ENCODE measurements at regions not wholly inside any gene's neighbourhood (a gene's known extent, or its start where the extent isn't known, plus 50 kb on each side); places are given as distances from the start of the nearest gene placed in this dataset.

DNA sequence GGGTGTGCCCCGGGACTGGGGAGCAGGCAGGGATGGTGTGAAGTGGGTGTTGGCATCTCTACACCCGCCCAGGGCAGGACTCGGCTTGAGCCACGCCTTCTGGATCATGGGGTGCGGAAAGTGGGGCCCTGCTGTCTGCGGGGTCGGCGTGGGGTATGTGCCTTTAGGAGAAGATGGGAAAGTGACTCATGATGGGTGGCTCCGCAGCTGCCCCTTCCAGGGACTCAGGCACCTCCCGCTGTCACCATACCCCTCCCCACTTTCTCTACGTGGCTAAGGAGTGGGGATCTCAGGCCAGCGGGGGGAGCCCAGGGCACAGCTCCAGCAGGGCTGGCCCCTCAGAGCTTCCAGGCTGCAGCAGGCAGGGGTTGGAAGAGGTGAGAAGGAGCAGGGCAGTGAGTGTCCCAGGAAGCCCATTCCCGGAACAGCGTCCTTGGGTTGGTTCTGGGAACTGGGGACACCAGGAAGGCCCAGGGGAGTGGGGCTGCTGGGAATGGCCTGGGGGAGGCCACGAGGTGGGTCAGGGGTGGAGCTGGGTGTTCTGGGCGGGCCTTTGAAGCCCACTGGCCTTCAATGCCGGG, 102.9 kb upstream of the FGF3 start:
- H3K9me3 ChIP-seq (replicated peaks; ENCODE audit: low read length), result no peaks in the 10 kb centered on the region
- no peak overlapping the region for H3K4me3 ChIP-seq (ENCODE audit: low read length)
- no peaks in the 10 kb centered on the region for H3K4me1 ChIP-seq (ENCODE audit: control insufficient read depth, insufficient read depth, low read length)
- no peaks in the 10 kb centered on the region for H3K36me3 ChIP-seq (ENCODE audit: insufficient read depth, low read length)
- H3K9ac ChIP-seq (ENCODE audit: low read depth, low read length), result no peak overlapping the region
- H3K27me3 ChIP-seq (ENCODE audit: control insufficient read depth, insufficient read depth, low read length), result peaks cover 58% of the 10 kb centered on the region
- no peak overlapping the region for H3K4me2 ChIP-seq (ENCODE audit: low read length)

DNA sequence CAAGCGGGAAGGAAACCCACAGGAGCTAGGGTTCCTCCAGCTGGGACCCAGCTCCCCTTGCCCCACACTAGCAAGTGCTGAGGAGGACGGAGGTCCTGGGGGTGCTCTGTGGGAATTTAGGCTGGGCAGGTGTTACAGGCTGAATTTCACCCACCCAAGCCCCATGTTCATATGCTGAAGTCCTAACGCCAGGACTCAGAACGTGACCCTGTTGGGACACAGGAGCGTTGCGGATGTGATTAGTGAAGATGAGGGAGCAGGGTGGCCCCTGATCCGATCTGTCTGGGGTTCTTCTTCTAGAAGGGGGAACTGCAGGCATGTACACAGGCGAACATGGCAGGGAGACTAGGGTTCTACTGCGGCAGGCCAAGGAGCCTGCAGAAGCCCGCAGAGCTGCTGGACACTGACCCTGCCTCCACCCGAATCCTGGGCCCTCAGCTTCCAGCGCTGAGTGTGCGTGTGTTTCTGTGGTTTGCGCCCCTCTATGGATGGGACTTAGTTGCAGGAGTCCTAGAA, 103.4 kb upstream of the FGF3 start:
- H3K4me3 ChIP-seq (ENCODE audit: low read length), result no peak overlapping the region
- no peaks in the 10 kb centered on the region for H3K4me1 ChIP-seq (ENCODE audit: control insufficient read depth, insufficient read depth, low read length)
- no peaks in the 10 kb centered on the region for H3K36me3 ChIP-seq (ENCODE audit: insufficient read depth, low read length)
- H3K4me2 ChIP-seq (ENCODE audit: low read length), result no peak overlapping the region
- peaks cover 59% of the 10 kb centered on the region for H3K27me3 ChIP-seq (ENCODE audit: control insufficient read depth, insufficient read depth, low read length)
- H3K9me3 ChIP-seq (replicated peaks; ENCODE audit: low read length), result no peaks in the 10 kb centered on the region
- no peak overlapping the region for H3K9ac ChIP-seq (ENCODE audit: low read depth, low read length)

DNA sequence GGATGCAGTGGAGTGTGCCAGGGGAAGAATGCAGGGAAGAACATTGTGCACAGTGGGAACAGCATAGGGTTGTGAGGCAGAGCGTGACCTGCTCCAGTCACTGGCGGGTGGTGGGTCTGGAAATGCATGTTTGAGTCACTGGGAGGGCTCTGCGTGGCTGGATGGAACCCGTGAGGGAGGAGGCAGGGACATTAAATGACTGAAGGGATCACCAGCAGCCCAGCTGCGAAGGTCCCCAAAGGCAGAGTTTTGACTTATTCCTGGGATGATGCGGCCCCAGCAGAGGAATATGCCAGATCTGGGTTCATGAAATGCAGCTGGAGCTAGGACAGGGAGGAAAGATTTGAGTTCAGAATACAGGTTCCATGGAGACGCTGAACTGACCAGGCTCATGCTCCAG, 104.0 kb upstream of the FGF3 start:
- Histone ChIP-seq H3K4me3 (ENCODE audit: low read length) (no peak overlapping the region), H3K4me1 (ENCODE audit: control insufficient read depth, insufficient read depth, low read length) (no peaks in the 10 kb centered on the region), H3K27me3 (ENCODE audit: control insufficient read depth, insufficient read depth, low read length) (peaks cover 61% of the 10 kb centered on the region), H3K4me2 (ENCODE audit: low read length) (no peak overlapping the region), H3K36me3 (ENCODE audit: insufficient read depth, low read length) (no peaks in the 10 kb centered on the region), H3K9me3 (replicated peaks; ENCODE audit: low read length) (no peaks in the 10 kb centered on the region), H3K9ac (ENCODE audit: low read depth, low read length) (no peak overlapping the region)

DNA sequence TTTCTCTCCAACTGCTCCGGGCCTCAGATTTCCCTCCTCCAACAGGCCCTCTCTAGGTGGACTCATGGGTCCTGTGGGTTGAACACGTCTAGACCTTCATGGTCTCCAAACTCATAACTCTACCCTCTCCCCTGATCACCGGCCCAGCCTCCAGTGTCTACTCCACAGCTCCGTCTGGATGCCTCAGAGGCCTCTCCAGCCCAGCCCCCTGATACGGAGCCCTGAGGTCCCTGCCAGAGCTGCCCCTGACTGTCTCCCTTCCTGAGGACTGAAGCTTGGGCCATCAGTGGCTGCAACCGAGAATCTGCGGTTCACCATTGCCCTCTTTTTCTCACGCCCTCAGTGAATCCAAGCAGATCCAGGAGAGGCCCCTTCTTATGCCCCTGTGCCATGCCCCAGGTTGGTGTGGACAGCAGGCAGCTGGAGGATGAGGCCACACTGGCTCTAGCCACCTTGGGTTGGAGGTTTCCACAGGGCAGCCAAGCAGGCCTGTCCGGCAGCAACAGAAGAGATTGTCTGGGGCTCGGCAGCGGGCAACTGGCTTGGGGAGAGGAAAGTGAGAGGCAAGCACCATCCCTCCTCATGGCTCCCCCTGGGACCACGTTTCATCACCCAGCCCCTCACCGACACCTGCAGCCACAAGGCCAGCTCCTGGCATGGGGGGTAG, 104.6 kb upstream of the FGF3 start:
- no peaks in the 10 kb centered on the region for H3K36me3 ChIP-seq (ENCODE audit: insufficient read depth, low read length)
- no peaks in the 10 kb centered on the region for H3K9me3 ChIP-seq (replicated peaks; ENCODE audit: low read length)
- H3K4me1 ChIP-seq (ENCODE audit: control insufficient read depth, insufficient read depth, low read length), result no peaks in the 10 kb centered on the region
- H3K4me3 ChIP-seq (ENCODE audit: low read length), result no peak overlapping the region
- peaks cover 60% of the 10 kb centered on the region for H3K27me3 ChIP-seq (ENCODE audit: control insufficient read depth, insufficient read depth, low read length)
- H3K9ac ChIP-seq (ENCODE audit: low read depth, low read length), result no peak overlapping the region
- no peak overlapping the region for H3K4me2 ChIP-seq (ENCODE audit: low read length)

DNA sequence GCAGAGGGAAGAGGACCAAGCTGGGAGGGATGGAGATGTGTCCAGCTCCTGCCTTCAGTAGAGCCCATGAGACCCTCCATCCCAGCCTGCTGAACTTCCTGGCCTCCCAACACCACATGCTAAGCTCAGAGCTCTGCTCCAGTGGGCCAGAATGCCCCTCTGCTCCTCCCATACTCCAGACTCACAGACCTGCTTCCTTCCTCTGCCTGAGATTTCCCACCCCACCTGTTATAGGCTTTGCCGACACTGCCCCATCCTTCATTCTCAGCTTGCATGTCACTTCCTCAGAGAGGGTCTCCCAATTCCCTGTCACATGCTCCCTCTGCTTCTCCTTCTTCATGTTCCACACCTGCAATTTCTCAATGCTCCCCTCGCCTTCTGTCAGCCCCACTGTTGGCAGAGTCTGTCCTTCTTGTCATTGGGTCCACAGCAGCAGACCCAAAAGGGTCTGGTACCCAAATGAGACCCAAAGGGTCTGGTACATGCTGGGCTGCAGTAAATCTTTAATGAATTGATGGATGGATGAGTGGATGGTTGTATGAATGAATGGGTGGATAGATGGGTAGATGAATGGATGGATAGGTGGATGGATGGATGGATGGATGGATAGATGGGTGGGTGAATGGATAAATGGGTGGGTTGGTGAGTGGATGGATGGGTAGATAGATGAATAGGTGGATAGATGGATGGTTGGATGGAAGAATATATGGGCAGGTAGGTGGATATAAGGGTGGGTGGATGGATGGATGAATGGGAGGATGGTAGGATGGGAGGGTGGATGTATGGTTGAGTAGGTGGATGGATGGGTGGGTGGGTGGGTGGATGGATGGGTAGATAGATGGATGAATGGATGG, 105.3 kb upstream of the FGF3 start:
- Histone ChIP-seq H3K9me3 (replicated peaks; ENCODE audit: low read length) (no peaks in the 10 kb centered on the region), H3K27me3 (ENCODE audit: control insufficient read depth, insufficient read depth, low read length) (peaks cover 66% of the 10 kb centered on the region), H3K4me3 (ENCODE audit: low read length) (no peak overlapping the region)

DNA sequence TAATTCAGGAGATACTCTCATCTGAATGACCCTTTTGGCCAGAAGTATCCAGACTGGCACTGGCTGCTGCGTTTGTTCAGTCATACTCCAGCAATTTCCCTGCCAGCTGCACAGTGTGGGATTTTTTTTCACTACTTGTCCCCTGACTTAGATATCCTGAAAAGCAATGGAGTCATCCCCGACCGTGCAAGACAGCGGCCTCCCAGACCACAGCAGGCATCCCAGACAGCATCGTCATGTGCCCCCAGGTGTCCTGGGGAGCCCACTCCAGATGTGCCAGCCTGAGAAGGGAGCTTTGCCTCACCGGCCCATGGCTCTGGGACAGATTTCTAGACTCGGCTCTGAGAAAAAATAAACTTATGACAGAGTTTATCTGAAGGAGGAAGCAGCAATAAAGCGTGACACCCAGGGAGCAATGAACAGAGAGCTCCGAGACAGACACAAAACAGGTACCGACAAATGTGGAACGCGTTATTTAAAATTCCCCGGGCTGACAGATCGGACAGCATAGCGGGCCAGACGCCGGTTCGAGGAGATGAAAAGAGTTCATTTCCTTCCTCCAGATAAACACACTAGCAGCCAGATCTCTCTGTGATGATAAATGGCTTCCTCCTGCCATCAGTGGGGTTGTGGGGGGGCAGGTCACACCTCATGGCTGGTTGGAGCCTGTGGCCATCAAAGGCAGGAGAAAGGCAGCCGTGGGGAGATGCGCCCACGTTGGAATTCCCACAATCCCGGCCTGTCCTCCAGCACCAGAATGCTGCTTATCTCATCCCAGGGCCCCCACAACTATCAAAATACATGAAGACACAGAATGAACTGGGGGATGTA, 106.4 kb upstream of the FGF3 start:
- Histone ChIP-seq H3K27me3 (ENCODE audit: control insufficient read depth, insufficient read depth, low read length) (peaks cover 66% of the 10 kb centered on the region), H3K9ac (ENCODE audit: low read depth, low read length) (no peak overlapping the region), H3K36me3 (ENCODE audit: insufficient read depth, low read length) (no peaks in the 10 kb centered on the region), H3K9me3 (replicated peaks; ENCODE audit: low read length) (no peaks in the 10 kb centered on the region), H3K4me3 (ENCODE audit: low read length) (no peak overlapping the region), H3K4me2 (ENCODE audit: low read length) (no peak overlapping the region), H3K4me1 (ENCODE audit: control insufficient read depth, insufficient read depth, low read length) (no peaks in the 10 kb centered on the region)

More for the DNA sequence above, 105.3 kb upstream of the FGF3 start:
- no peaks in the 10 kb centered on the region for H3K4me1 ChIP-seq (ENCODE audit: control insufficient read depth, insufficient read depth, low read length)
- H3K9ac ChIP-seq (ENCODE audit: low read depth, low read length), result no peak overlapping the region
- no peaks in the 10 kb centered on the region for H3K36me3 ChIP-seq (ENCODE audit: insufficient read depth, low read length)
- no peak overlapping the region for H3K4me2 ChIP-seq (ENCODE audit: low read length)

DNA sequence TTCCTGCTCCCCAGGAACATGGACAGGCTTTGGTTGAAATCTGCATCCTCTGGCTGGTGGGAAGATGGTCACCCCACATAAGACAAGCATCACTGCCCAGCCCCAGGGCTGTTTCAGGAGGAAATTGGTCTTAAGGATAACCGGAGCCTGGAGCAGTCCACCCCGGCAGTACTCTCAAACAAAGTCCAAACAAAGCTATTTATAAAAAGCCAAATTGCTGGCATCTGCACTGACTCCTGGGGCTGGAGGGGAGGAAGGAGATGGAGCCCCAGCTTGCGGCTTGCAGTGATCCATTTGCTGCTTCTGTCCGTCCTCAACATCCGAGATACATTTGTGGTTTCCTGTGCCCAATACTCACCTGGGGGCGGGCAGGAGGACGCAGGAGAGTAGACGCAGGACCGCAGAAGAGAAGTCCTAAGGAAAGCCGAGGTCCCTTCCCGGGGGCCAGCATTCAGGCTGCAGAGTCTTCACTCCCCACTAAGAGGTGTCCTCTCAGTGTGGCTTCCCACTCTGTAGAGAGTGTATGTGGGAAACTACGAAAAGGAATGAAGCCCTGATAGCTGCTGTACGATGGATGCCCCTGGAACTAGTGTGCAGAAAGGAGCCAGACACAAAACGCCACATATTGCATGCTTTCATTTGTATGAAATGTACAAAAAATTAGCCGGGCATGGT, 107.3 kb upstream of the FGF3 start:
- no peak overlapping the region for H3K9ac ChIP-seq (ENCODE audit: low read depth, low read length)
- no peak overlapping the region for H3K4me3 ChIP-seq (ENCODE audit: low read length)
- H3K4me2 ChIP-seq (ENCODE audit: low read length), result no peak overlapping the region
- no peaks in the 10 kb centered on the region for H3K9me3 ChIP-seq (replicated peaks; ENCODE audit: low read length)
- H3K36me3 ChIP-seq (ENCODE audit: insufficient read depth, low read length), result no peaks in the 10 kb centered on the region
- H3K4me1 ChIP-seq (ENCODE audit: control insufficient read depth, insufficient read depth, low read length), result no peaks in the 10 kb centered on the region
- H3K27me3 ChIP-seq (ENCODE audit: control insufficient read depth, insufficient read depth, low read length), result peaks cover 64% of the 10 kb centered on the region

DNA sequence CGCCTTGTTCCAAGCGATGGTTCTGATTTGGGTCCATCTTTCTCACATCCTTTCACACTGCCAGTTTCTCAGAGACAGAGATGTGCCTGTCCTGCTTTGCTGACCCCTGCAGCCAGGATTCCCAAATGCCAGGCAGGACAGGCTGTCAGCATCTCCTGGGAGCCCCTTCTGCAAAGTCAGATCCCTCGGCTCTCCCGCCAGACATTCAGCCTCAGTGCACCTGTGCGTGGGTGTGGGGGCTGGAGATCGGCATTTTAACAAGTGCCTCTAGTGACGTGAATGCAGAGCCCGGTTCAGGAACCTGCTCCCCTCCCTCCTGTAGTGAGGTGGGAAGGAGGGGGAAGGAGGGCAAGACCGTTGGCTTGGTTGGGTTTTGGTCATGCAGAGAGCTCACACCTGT, 108.9 kb upstream of the FGF3 start:
- Histone ChIP-seq H3K4me1 (ENCODE audit: control insufficient read depth, insufficient read depth, low read length) (no peaks in the 10 kb centered on the region), H3K9ac (ENCODE audit: low read depth, low read length) (no peak overlapping the region), H3K9me3 (replicated peaks; ENCODE audit: low read length) (no peaks in the 10 kb centered on the region), H3K4me2 (ENCODE audit: low read length) (no peak overlapping the region), H3K36me3 (ENCODE audit: insufficient read depth, low read length) (no peaks in the 10 kb centered on the region), H3K4me3 (ENCODE audit: low read length) (no peak overlapping the region), H3K27me3 (ENCODE audit: control insufficient read depth, insufficient read depth, low read length) (peaks cover 65% of the 10 kb centered on the region)

DNA sequence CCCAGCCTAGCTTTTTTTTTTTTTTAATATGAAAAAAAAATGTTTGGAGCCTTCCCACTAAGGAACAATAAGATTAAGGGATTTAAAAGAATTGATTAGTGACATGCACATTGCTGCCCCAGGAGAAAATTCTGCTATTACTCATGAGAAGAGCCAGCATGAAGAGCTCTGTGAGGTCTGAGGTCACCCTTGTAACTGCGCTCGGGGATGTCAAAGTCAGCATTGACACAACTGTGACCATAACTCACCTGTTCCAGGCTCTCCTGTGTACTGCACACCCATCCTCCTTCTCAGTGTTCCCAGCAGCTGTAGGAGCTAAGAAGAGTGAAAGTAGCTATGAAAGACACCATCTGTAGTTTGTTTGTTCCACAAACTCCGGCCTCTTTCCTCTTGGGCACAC, 109.8 kb upstream of the FGF3 start:
- H3K4me3 ChIP-seq (ENCODE audit: low read length), result no peak overlapping the region
- no peak overlapping the region for H3K9ac ChIP-seq (ENCODE audit: low read depth, low read length)
- no peaks in the 10 kb centered on the region for H3K4me1 ChIP-seq (ENCODE audit: control insufficient read depth, insufficient read depth, low read length)
- no peaks in the 10 kb centered on the region for H3K36me3 ChIP-seq (ENCODE audit: insufficient read depth, low read length)
- H3K9me3 ChIP-seq (replicated peaks; ENCODE audit: low read length), result no peaks in the 10 kb centered on the region
- H3K27me3 ChIP-seq (ENCODE audit: control insufficient read depth, insufficient read depth, low read length), result peaks cover 63% of the 10 kb centered on the region
- H3K4me2 ChIP-seq (ENCODE audit: low read length), result no peak overlapping the region

DNA sequence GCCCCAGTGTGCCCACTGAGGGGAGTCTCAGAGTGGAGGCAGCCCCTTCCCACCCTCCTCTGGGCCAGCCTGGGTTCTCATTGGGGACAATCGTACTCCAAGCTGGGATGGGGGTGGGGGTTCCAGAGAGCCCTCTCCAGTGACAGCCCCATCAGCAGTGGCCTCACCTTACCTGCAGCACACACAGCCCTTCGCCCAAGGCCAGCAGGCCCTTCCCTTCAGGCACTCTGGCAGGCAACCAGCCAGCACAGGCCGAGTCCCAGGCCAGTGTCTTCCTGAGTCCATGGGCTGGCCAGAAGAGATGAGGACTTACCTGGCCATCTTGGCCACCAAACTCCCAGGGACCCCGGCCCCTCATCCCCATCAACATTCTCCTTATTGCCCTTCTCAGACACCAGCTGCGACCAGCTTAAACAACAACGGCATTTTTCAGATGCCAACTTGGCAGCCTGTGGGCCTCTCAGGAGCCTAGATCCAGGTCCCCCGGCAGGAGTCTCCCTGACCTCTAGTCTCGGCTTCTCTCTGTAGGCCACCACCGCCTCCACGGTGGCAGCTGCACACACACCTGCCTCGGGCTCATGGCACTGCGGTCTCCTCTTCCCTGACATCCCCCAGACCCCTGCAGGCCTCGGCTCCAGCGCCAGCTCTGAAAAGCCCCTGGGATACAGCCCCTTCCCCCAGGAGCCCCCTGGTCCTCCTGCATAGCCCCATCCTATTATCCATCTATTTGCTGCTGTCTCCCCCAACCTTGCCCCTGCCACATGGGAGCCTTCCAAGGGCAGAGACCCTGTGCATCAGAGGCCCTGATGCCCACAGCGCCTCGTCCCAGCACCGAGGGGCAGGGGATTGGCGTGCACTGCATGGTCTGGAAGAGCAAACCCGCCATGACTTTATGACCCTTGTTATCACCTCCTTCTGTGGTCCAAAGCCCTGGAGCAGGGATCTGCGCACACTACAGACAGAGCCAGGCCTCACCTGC, 111.2 kb upstream of the FGF3 start:
- Histone ChIP-seq H3K9me3 (replicated peaks; ENCODE audit: low read length) (no peaks in the 10 kb centered on the region), H3K27me3 (ENCODE audit: control insufficient read depth, insufficient read depth, low read length) (peaks cover 65% of the 10 kb centered on the region), H3K4me1 (ENCODE audit: control insufficient read depth, insufficient read depth, low read length) (no peaks in the 10 kb centered on the region), H3K4me2 (ENCODE audit: low read length) (no peak overlapping the region), H3K4me3 (ENCODE audit: low read length) (no peak overlapping the region), H3K9ac (ENCODE audit: low read depth, low read length) (no peak overlapping the region), H3K36me3 (ENCODE audit: insufficient read depth, low read length) (no peaks in the 10 kb centered on the region)

Data from skeletal muscle satellite cell (primary cell).